ENCODE measurements at regions not wholly inside any gene's neighbourhood (a gene's known extent, or its start where the extent isn't known, plus 50 kb on each side); places are given as distances from the start of the nearest gene placed in this dataset.

DNA sequence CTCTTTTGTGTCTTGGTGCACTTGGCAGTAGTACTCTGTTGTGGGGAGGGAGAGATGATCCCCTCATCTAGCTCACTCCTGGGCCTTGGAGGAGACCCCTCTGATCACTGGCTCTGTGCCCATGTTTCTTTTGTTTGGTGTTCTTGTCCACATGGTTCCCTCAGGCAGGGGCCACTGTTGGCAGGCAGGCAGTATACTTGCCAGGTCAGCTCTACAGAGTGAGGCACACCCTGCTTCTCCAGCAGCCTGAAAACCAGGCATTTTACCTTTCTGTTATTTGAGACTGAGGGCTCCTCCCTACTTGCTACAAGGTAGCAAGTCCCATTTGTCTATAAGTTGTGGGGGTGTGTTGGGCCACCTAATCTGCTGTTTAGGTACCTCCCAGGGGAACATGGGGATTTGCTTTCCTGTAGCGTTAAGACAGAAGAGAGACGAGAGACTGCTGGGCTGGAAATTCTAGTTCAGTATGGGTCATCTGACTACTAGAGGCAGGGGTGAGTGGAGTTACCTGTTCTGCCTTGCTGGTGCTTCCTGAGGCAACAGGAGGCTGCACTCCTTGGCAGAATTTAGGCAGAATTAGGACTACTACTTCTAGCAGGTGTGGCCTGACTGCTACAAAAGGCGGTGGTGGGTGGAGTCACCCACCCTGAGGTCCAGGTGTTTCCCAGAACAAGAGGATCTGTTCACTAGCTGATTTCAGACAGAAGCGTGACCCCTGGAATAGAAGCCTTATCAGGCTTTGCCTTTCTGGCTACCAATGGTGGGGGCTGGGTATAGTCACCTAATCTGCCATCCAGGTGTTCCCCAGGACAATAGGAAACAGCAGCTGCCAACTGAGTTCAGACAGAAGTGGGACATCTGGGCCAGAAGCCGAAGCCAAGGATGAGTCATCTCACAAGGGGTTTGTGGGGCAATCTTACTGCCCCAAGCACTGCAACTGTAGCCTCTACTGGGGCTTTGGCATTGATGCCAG is 843.0 kb upstream of the ATXN8OS start:
- H3K4me2 ChIP-seq (ENCODE audit: control insufficient read depth, insufficient read depth), result no peak overlapping the region
- DNase-seq (ENCODE audit: low read depth, low spot score) (no peak), ATAC-seq (peak; percentile 22; the same call in 1 of the 3 replicates), FAIRE-seq (no peak)
- H2AFZ ChIP-seq (ENCODE audit: control insufficient read depth, low read depth, low read length), result no peak overlapping the region
- H3K79me2 ChIP-seq (ENCODE audit: control insufficient read depth, insufficient read depth, low read length), result no peaks in the 10 kb centered on the region
- H3K4me1 ChIP-seq (ENCODE audit: control insufficient read depth, insufficient read depth, low read length), result no peaks in the 10 kb centered on the region
- ChIA-PET SMC1A (ENCODE audit: uncharacterized antibody, unreplicated experiment) (interaction anchor here (0.8 to 1.1 kb wide), 2 partner anchors 9 to 11 kb away, joined by 3 read pairs; no protein-coding TSS in a partner anchor), CTCF (no interaction called here), POLR2A (no interaction called here), RAD21 (ENCODE audit: unreplicated experiment) (no interaction called here)
- 37% methylated on average over 5 of the region's 5 CpGs for WGBS (ENCODE audit: insufficient coverage, insufficient replicate concordance, low lambda C conversion rate, missing lambda C conversion rate)
- TF ChIP-seq CHD2 (IDR thresholded peaks at IDR 0.05; ENCODE audit: borderline replicate concordance, low read depth, low read length) (no peak), ZSCAN29 (IDR thresholded peaks at IDR 0.05) (no peak), RB1 (IDR thresholded peaks at IDR 0.05; ENCODE audit: borderline replicate concordance) (no peak), ZNF217 (IDR thresholded peaks at IDR 0.05) (no peak), EZH2 (IDR thresholded peaks at IDR 0.05; ENCODE audit: borderline replicate concordance, control insufficient read depth, low read depth, low read length) (no peak), PAX5 (IDR thresholded peaks at IDR 0.05; ENCODE audit: borderline replicate concordance, low read depth, low read length) (no peak), BCL11A (IDR thresholded peaks at IDR 0.05; ENCODE audit: low read depth, low read length) (no peak)
- TF ChIP-seq, protein P1, sequence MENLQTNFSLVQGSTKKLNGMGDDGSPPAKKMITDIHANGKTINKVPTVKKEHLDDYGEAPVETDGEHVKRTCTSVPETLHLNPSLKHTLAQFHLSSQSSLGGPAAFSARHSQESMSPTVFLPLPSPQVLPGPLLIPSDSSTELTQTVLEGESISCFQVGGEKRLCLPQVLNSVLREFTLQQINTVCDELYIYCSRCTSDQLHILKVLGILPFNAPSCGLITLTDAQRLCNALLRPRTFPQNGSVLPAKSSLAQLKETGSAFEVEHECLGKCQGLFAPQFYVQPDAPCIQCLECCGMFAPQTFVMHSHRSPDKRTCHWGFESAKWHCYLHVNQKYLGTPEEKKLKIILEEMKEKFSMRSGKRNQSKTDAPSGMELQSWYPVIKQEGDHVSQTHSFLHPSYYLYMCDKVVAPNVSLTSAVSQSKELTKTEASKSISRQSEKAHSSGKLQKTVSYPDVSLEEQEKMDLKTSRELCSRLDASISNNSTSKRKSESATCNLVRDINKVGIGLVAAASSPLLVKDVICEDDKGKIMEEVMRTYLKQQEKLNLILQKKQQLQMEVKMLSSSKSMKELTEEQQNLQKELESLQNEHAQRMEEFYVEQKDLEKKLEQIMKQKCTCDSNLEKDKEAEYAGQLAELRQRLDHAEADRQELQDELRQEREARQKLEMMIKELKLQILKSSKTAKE (IDR thresholded peaks at IDR 0.05; ENCODE audit: low read depth, poor library complexity, severe bottlenecking), result no peak
- no peaks in the 10 kb centered on the region for H3K36me3 ChIP-seq (ENCODE audit: control insufficient read depth in 2 of 2, insufficient read depth in 2 of 2, low read length in 1 of 2)
- in situ Hi-C loops (cut with MboI) (no loop called here), intact Hi-C loops (cut with micrococcal nuclease; ENCODE audit: unreplicated experiment) (no loop called here)
- no peak overlapping the region for H3K9ac ChIP-seq (ENCODE audit: control insufficient read depth, insufficient read depth, low read length)
- H3K27me3 ChIP-seq (replicated peaks in 1 of 2; ENCODE audit: control insufficient read depth in 2 of 2, insufficient read depth in 2 of 2, low read length in 1 of 2), result no peaks in the 10 kb centered on the region
- no peak overlapping the region for H3K27ac ChIP-seq (ENCODE audit: control insufficient read depth, insufficient read depth)
- no peaks in the 10 kb centered on the region for H3K9me3 ChIP-seq (replicated peaks; ENCODE audit: control insufficient read depth, insufficient read depth, low read length)
- no peak overlapping the region for H3K4me3 ChIP-seq
- no TSS peak for BruUV-seq (replicated peaks)
- no peaks in the 10 kb centered on the region for H4K20me1 ChIP-seq (ENCODE audit: control insufficient read depth, insufficient read depth)
